ENCODE measurements at regions not wholly inside any gene's neighbourhood (a gene's known extent, or its start where the extent isn't known, plus 50 kb on each side); places are given as distances from the start of the nearest gene placed in this dataset.

GRCh38 chr20:17029698-17030097, 197.1 kb upstream of the PCSK2 start:
- no peaks in the 10 kb centered on the region for H3K36me3 ChIP-seq (ENCODE audit: insufficient read depth, low read length)
- DNase-seq (no peak), ATAC-seq (ENCODE audit: poor library complexity) (no peak)
- H3K4me1 ChIP-seq (ENCODE audit: insufficient read depth, low read length), result no peaks in the 10 kb centered on the region
- no peaks in the 10 kb centered on the region for H3K36me3 Mint-ChIP-seq (ENCODE audit: low read depth)
- intact Hi-C loops (cut with DNase I, micrococcal nuclease), result no loop called here
- ChIA-PET CTCF (no interaction called here), POLR2A (no interaction called here)
- no peaks in the 10 kb centered on the region for H3K27me3 ChIP-seq (ENCODE audit: control insufficient read depth in 1 of 2, insufficient read depth in 2 of 2, low read length in 2 of 2)
- H3K27ac ChIP-seq (ENCODE audit: low read depth in 1 of 2, low read length in 2 of 2), result no peak overlapping the region
- H3K27ac Mint-ChIP-seq, result no peak overlapping the region
- TF ChIP-seq CTCF (IDR thresholded peaks at IDR 0.05), result no peak
- no peaks in the 10 kb centered on the region for H3K27me3 Mint-ChIP-seq
- H3K4me1 Mint-ChIP-seq (ENCODE audit: low read depth), result no peaks in the 10 kb centered on the region
- no peak overlapping the region for H3K4me3 Mint-ChIP-seq
- H3K9me3 ChIP-seq (ENCODE audit: control insufficient read depth in 1 of 2, insufficient read depth in 1 of 2, low read length in 2 of 2), result peaks cover 0 to 10% of the 10 kb centered on the region in 2 experiments
- H3K4me3 ChIP-seq (ENCODE audit: low read length), result no peak overlapping the region
- peaks cover 15% of the 10 kb centered on the region for H3K9me3 Mint-ChIP-seq

- intact Hi-C loops (cut with DNase I, micrococcal nuclease), result no loop called here
Measured at GRCh38 chr20:17036541-17036940, 190.3 kb upstream of the PCSK2 start.

GRCh38 chr20:17042122-17042521, 184.7 kb upstream of the PCSK2 start:
- no peaks in the 10 kb centered on the region for H3K9me3 ChIP-seq (ENCODE audit: control insufficient read depth in 1 of 2, insufficient read depth in 1 of 2, low read length in 2 of 2)
- ATAC-seq (ENCODE audit: poor library complexity), result no peak
- H3K27ac Mint-ChIP-seq, result no peak overlapping the region
- no peak overlapping the region for H3K4me3 Mint-ChIP-seq
- no peak overlapping the region for H3K27ac ChIP-seq (ENCODE audit: low read depth in 1 of 2, low read length in 2 of 2)
- H3K4me1 Mint-ChIP-seq (ENCODE audit: low read depth), result no peaks in the 10 kb centered on the region
- H3K27me3 ChIP-seq (ENCODE audit: control insufficient read depth in 1 of 2, insufficient read depth in 2 of 2, low read length in 2 of 2), result no peaks in the 10 kb centered on the region
- no peaks in the 10 kb centered on the region for H3K27me3 Mint-ChIP-seq
- ChIA-PET POLR2A (no interaction called here), CTCF (no interaction called here)
- TF ChIP-seq CTCF (IDR thresholded peaks at IDR 0.05), result no peak
- no peak for DNase-seq
- intact Hi-C loops (cut with DNase I, micrococcal nuclease), result no loop called here
- H3K4me1 ChIP-seq (ENCODE audit: insufficient read depth, low read length), result no peaks in the 10 kb centered on the region
- no peak overlapping the region for H3K4me3 ChIP-seq (ENCODE audit: low read length)
- H3K36me3 Mint-ChIP-seq (ENCODE audit: low read depth), result no peaks in the 10 kb centered on the region
- H3K36me3 ChIP-seq (ENCODE audit: insufficient read depth, low read length), result no peaks in the 10 kb centered on the region
- H3K9me3 Mint-ChIP-seq, result no peaks in the 10 kb centered on the region

More at GRCh38 chr20:17036541-17036940, 190.3 kb upstream of the PCSK2 start:
- Histone ChIP-seq H3K36me3 (ENCODE audit: insufficient read depth, low read length) (no peaks in the 10 kb centered on the region), H3K27me3 (ENCODE audit: control insufficient read depth in 1 of 2, insufficient read depth in 2 of 2, low read length in 2 of 2) (no peaks in the 10 kb centered on the region), H3K4me1 (ENCODE audit: insufficient read depth, low read length) (no peaks in the 10 kb centered on the region), H3K9me3 (ENCODE audit: control insufficient read depth in 1 of 2, insufficient read depth in 1 of 2, low read length in 2 of 2) (peaks cover 0 to 1% of the 10 kb centered on the region in 2 experiments), H3K27ac (ENCODE audit: low read depth in 1 of 2, low read length in 2 of 2) (no peak overlapping the region), H3K4me3 (ENCODE audit: low read length) (no peak overlapping the region)
- DNase-seq (no peak), ATAC-seq (ENCODE audit: poor library complexity) (no peak)
- Mint-ChIP-seq H3K4me3 (no peak overlapping the region), H3K36me3 (ENCODE audit: low read depth) (no peaks in the 10 kb centered on the region), H3K27ac (no peak overlapping the region), H3K9me3 (peaks cover 5% of the 10 kb centered on the region), H3K27me3 (no peaks in the 10 kb centered on the region), H3K4me1 (ENCODE audit: low read depth) (no peaks in the 10 kb centered on the region)
- TF ChIP-seq CTCF (IDR thresholded peaks at IDR 0.05), result no peak
- CTCF ChIA-PET, result no interaction called here
- POLR2A ChIA-PET, result no interaction called here

Measured in CD4-positive, alpha-beta T cell (primary cell).